H1 (cell line): ENCODE measurements at regions not wholly inside any gene's neighbourhood (a gene's known extent, or its start where the extent isn't known, plus 50 kb on each side); places are given as distances from the start of the nearest gene placed in this dataset.

Experiments used
- RBBP5 ChIP-seq: IDR thresholded peaks from 2 replicates; pipeline ENCODE4 v1.7.1; 2012; ENCODE audit warnings: low read depth, mild to moderate bottlenecking, inconsistent platforms, low read length, moderate library complexity, borderline replicate concordance

- TF ChIP-seq RBBP5: no peak
Measured at GRCh38 chr2:176851889-176852483, 360.6 kb upstream of the HNRNPA3 start (continued).
